ENCODE measurements at regions not wholly inside any gene's neighbourhood (a gene's known extent, or its start where the extent isn't known, plus 50 kb on each side); places are given as distances from the start of the nearest gene placed in this dataset.
"Not testable (repeated sequence)": the region's sequence is repeated elsewhere in the genome, so short reads cannot be mapped to it uniquely, and the experiment has no call there.

DNA sequence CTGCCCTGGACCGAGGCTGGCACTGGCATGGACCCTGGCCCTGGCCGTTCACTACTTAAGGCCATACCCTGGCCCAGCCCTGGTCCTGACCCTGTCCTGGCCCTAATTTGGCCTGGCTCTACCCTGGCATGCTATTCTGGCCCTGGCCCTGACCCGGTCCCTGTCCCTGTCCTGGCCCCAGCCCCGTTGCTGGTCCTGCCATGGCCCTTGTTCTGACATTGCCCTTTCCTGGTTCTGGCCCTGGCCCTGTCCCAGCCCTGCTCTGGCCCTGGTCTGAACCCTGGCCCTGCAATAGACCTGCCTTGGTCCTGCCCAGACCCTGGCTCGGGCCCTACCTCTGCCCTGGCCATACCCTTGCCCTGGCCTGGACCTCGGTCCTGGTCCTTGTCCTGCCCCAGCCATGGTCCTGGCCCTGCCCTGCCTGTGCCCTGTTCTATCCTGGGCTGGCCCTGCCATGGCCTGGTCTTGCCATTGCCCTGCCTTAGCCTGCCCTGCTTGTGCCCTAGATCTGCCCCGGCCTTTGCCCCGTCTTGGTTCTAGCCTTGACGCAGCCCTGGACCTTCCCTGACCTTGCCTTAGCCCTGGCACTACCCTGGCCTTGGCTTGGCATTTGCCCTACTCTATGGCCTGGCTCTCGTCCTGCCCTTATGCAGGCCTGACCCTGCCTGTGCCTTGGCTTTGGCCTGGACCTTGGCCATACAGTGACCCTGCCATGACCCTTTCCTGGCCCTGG lies 237.2 kb downstream of the GOLGA6L6 start:
- TF ChIP-seq, protein P1, sequence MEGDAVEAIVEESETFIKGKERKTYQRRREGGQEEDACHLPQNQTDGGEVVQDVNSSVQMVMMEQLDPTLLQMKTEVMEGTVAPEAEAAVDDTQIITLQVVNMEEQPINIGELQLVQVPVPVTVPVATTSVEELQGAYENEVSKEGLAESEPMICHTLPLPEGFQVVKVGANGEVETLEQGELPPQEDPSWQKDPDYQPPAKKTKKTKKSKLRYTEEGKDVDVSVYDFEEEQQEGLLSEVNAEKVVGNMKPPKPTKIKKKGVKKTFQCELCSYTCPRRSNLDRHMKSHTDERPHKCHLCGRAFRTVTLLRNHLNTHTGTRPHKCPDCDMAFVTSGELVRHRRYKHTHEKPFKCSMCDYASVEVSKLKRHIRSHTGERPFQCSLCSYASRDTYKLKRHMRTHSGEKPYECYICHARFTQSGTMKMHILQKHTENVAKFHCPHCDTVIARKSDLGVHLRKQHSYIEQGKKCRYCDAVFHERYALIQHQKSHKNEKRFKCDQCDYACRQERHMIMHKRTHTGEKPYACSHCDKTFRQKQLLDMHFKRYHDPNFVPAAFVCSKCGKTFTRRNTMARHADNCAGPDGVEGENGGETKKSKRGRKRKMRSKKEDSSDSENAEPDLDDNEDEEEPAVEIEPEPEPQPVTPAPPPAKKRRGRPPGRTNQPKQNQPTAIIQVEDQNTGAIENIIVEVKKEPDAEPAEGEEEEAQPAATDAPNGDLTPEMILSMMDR (IDR thresholded peaks at IDR 0.05; ENCODE audit: control extremely low read depth in 1 of 3, insufficient read depth in 1 of 3, low read depth in 1 of 3, low read length in 3 of 3) = not testable (repeated sequence)
- TF ChIP-seq SIN3A (conservative IDR thresholded peaks at IDR 0.05 in 1 of 2, IDR thresholded peaks at IDR 0.05 in 1 of 2; ENCODE audit: low read depth in 1 of 2, low read length in 2 of 2); KDM1A (IDR thresholded peaks at IDR 0.05; ENCODE audit: borderline replicate concordance, low read length); POLR2AphosphoS5 (IDR thresholded peaks at IDR 0.05; ENCODE audit: low read depth, low read length); SP1 (IDR thresholded peaks at IDR 0.05; ENCODE audit: low read depth, low read length); GABPA (IDR thresholded peaks at IDR 0.05; ENCODE audit: borderline replicate concordance, insufficient read depth, low read length); NANOG (IDR thresholded peaks at IDR 0.05; ENCODE audit: insufficient read depth, low read depth, low read length, poor library complexity, severe bottlenecking); EZH2 (IDR thresholded peaks at IDR 0.05; ENCODE audit: low read depth, low read length, severe bottlenecking): not testable (repeated sequence)
